ENCODE measurements at regions not wholly inside any gene's neighbourhood (a gene's known extent, or its start where the extent isn't known, plus 50 kb on each side); places are given as distances from the start of the nearest gene placed in this dataset.

- TF ChIP-seq CTCF (conservative IDR thresholded peaks at IDR 0.05; ENCODE audit: low read depth in 2 of 2) = no peak
- no peak for TF ChIP-seq POLR2AphosphoS5 (IDR thresholded peaks at IDR 0.05; ENCODE audit: low read depth)
- TF ChIP-seq CREB1 (CRISPR knock-in tag; IDR thresholded peaks at IDR 0.05; ENCODE audit: low read depth) = no peak
- TF ChIP-seq EZH2 (IDR thresholded peaks at IDR 0.05; ENCODE audit: low read depth, unreplicated experiment) = no peak
- TF ChIP-seq JUNB (IDR thresholded peaks at IDR 0.05; ENCODE audit: unreplicated experiment) = no peak
- no peak for TF ChIP-seq EZH2phosphoT487 (IDR thresholded peaks at IDR 0.05; ENCODE audit: unreplicated experiment)
- no peak for TF ChIP-seq REST (IDR thresholded peaks at IDR 0.05; ENCODE audit: unreplicated experiment)
These were observed 525.8 kb downstream of the FSCB start for GRCh38 chr14:43981135-43981768.

Data from GM23338 (cell line).